Fibroblast of the aortic adventitia (primary cell): ENCODE measurements at regions not wholly inside any gene's neighbourhood (a gene's known extent, or its start where the extent isn't known, plus 50 kb on each side); places are given as distances from the start of the nearest gene placed in this dataset.

Experiments
- DNase-seq: peaks from one replicate; pipeline ENCODE4 v3.0.0-alpha.2; 2010; ENCODE audit warnings: low read depth
- H3K4me3 ChIP-seq: 2 replicates; pipeline ENCODE4 v1.5.1; 2011; ENCODE audit warnings: low read depth, mild to moderate bottlenecking, control low read depth, low read length, moderate library complexity
- CTCF ChIP-seq: IDR thresholded peaks from 2 replicates; pipeline ENCODE4 v1.5.1; 2011; ENCODE audit warnings: mild to moderate bottlenecking, low read length, control low read depth, inconsistent platforms; ENCODE audit not compliant: insufficient read depth

- H3K4me3 ChIP-seq = no peak overlapping the region
- no peak for DNase-seq
- no peak for TF ChIP-seq CTCF
These were observed 1077.4 kb downstream of the BRD1 start for GRCh38 chr22:48750282-48750681.

DNA sequence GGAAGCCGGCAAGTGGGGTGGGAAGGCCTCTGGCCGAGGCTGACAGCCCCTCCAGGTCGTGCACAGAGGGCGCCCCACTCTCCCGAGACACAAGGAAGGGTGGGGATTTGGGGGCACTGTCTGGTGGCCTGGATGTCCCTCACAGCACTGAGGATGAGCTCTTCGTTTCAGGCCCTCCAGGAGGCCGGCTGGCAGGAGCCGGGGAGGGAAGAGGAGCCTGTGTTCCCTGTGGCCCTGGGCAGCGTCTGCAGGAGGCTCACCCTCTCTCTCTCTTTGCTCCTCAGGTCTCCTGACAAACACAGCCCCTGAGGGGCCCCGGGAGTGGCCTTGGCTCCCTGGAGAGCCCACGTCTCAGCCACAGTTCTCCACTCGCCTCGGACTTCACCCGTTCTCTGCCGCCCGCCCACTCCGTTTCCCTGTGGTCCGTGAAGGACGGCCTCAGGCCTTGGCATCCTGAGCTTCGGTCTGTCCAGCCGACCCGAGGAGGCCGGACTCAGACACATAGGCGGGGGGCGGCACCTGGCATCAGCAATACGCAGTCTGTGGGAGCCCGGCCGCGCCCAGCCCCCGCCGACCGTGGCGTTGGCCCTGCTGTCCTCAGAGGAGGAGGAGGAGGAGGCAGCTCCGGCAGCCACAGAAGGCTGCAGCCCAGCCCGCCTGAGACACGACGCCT lies 1078.0 kb downstream of the BRD1 start:
- no peak for DNase-seq
- H3K4me3 ChIP-seq = no peak overlapping the region
- no peak for TF ChIP-seq CTCF

DNA sequence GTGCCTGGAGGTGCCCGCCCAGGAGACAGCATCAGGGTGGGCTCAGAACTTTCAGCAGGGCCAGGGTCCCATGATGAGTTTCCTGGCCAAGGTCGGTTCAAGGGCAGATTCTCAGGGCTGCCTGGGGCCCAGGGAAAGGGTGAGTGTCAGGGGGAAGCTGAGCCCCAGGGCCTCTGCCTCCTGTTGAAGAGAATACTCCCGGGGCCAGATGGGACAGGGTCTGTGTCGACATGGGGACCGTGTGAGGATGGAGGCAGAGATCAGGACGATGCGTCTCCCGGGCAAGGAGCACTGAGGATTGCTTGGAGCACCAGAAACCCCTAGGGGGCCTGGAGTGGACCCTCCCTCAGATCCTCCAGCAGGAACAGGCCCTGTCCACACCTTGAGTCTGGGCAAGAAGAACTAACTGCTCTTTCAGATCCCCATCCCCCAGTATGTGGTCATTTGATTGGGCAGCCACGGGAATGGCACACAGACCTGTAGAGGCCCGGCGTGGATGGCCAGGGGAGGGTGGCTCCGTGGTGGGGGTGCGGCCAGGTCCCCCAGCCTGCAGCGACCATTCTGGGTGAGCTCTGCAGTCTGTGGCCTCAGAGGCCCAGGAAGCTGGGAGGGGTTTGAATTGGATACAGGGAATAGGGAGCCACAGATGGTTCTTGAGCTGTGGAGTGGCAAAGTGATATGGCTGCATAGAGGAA lies 1078.7 kb downstream of the BRD1 start:
- no peak overlapping the region for H3K4me3 ChIP-seq
- TF ChIP-seq CTCF = no peak
- no peak for DNase-seq

- DNase-seq = no peak
- no peak overlapping the region for H3K4me3 ChIP-seq
- TF ChIP-seq CTCF = no peak
These were observed 1079.4 kb downstream of the BRD1 start for GRCh38 chr22:48748113-48748859.

DNA sequence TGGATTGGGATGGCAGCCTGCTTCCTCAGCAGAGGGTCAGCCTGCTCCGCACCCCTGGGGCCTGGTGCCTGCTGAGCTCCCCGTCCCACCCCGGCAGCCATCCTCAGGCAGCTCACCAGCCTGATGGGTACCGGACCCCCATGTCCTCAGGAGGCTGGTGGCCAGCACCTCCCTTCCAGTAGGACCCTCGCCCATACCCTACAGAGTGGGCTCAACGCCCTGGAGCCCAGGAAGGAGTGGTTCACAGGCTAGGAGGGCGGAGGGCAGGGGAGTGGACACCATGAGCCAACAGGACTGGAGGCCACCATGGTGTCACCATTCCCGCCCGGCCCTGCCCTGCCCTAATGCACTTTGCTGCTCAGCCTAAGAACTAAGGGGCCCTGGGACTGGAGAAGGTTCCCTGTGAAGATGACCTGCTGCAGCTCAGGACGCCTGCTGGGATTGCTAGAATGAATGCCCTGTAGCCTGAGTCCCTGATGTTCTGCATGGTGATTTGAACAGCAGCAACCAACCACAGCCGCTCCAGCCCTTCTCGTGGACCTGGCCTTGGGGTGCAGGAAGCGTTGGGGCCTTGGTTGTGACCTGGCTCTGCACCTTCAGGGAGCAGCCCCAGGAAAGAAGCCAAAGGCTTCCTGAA lies 1080.8 kb downstream of the BRD1 start:
- TF ChIP-seq CTCF = no peak
- DNase-seq = no peak
- no peak overlapping the region for H3K4me3 ChIP-seq

GRCh38 chr22:48745842-48746788 lies 1081.6 kb downstream of the BRD1 start:
- TF ChIP-seq CTCF = no peak
- DNase-seq = no peak

More at GRCh38 chr22:48745842-48746788, 1081.6 kb downstream of the BRD1 start:
- no peak overlapping the region for H3K4me3 ChIP-seq
